C4-2B (cell line): ENCODE measurements at regions not wholly inside any gene's neighbourhood (a gene's known extent, or its start where the extent isn't known, plus 50 kb on each side); places are given as distances from the start of the nearest gene placed in this dataset.

Experiments
- CTCF ChIP-seq: fragments of 450-650 bp; conservative IDR thresholded peaks from 2 replicates; pipeline ENCODE4 v1.5.1; 2017; ENCODE audit warnings: mild to moderate bottlenecking
- ZFX ChIP-seq: fragments of 450-650 bp; IDR thresholded peaks from 2 replicates; pipeline ENCODE4 v1.6.1; 2017

GRCh38 chr13:29943273-29943672 lies 92.9 kb upstream of the UBL3 start:
- TF ChIP-seq CTCF (no peak), ZFX (no peak)
